IPS-18a (cell line): ENCODE measurements at regions not wholly inside any gene's neighbourhood (a gene's known extent, or its start where the extent isn't known, plus 50 kb on each side); places are given as distances from the start of the nearest gene placed in this dataset.

ENCODE experiments used
- H3K27ac ChIP-seq: one replicate; pipeline ENCODE4 v1.5.1; 2013; ENCODE audit warnings: low read length
- H3K27me3 ChIP-seq: one replicate; pipeline ENCODE4 v1.6.1; 2013; ENCODE audit warnings: mild to moderate bottlenecking, low read length; ENCODE audit not compliant: control insufficient read depth, insufficient read depth
- H3K36me3 ChIP-seq: one replicate; pipeline ENCODE4 v1.6.1; 2013; ENCODE audit warnings: low read depth, low read length; ENCODE audit not compliant: control insufficient read depth
- H3K4me1 ChIP-seq: one replicate; pipeline ENCODE4 v1.6.1; 2013; ENCODE audit warnings: low read depth, low read length; ENCODE audit not compliant: control insufficient read depth
- H3K4me3 ChIP-seq: one replicate; pipeline ENCODE4 v1.5.1; 2013; ENCODE audit warnings: low read length
- H3K9ac ChIP-seq: one replicate; pipeline ENCODE4 v1.6.1; 2013; ENCODE audit warnings: mild to moderate bottlenecking, low read length, moderate library complexity
- H3K9me3 ChIP-seq: one replicate; pipeline ENCODE4 v1.6.1; 2013; ENCODE audit warnings: low read depth, low read length; ENCODE audit not compliant: control insufficient read depth

DNA sequence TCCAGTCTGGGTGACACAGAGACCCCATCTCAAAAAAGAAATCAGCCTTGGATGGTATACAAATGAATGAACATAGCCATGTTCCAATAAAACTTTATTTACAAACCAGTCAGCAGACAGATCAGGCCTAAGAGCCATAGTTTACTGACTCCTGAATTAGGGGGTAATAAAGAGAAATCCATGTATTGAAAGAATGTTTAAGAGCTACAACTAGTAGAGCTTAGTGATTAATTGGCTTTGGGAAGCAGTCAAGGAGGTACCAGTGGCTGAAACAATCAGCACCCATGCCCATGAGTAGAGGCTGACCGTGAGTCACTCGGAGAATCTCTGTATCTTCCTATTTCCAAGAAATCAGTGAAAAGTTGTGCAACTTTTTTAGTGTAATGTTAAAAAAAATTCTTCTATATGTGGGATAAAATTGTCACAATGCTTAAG is 223.6 kb upstream of the RREB1 start:
- no peaks in the 10 kb centered on the region for H3K9me3 ChIP-seq
- H3K36me3 ChIP-seq = no peaks in the 10 kb centered on the region
- H3K4me3 ChIP-seq = no peak overlapping the region
- H3K9ac ChIP-seq = no peak overlapping the region
- no peaks in the 10 kb centered on the region for H3K27me3 ChIP-seq
- H3K27ac ChIP-seq = no peak overlapping the region
- peaks cover 5% of the 10 kb centered on the region for H3K4me1 ChIP-seq

DNA sequence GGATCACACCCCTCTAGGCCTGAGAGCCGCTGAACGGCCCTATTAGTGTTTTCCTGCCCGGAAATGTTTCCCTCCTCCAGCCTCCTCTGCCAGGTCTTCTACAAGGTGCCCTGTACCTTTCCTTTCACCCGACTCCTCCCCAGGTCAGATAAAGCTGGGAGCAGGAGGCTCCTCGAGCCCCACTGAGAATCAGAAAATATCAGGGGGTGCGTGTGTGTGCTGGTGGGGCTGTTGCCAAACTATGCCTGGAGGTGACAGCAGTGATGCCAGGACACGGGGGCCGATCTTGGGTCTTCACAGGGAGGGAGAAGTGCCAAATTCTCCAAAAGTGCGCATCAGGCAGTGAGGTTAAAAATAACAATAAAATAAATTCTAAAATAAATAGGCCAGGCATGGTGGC is 222.8 kb upstream of the RREB1 start:
- H3K27ac ChIP-seq = no peak overlapping the region
- no peak overlapping the region for H3K9ac ChIP-seq
- no peaks in the 10 kb centered on the region for H3K9me3 ChIP-seq
- H3K4me3 ChIP-seq = no peak overlapping the region
- H3K36me3 ChIP-seq = no peaks in the 10 kb centered on the region
- no peaks in the 10 kb centered on the region for H3K27me3 ChIP-seq
- H3K4me1 ChIP-seq = peaks cover 5% of the 10 kb centered on the region

DNA sequence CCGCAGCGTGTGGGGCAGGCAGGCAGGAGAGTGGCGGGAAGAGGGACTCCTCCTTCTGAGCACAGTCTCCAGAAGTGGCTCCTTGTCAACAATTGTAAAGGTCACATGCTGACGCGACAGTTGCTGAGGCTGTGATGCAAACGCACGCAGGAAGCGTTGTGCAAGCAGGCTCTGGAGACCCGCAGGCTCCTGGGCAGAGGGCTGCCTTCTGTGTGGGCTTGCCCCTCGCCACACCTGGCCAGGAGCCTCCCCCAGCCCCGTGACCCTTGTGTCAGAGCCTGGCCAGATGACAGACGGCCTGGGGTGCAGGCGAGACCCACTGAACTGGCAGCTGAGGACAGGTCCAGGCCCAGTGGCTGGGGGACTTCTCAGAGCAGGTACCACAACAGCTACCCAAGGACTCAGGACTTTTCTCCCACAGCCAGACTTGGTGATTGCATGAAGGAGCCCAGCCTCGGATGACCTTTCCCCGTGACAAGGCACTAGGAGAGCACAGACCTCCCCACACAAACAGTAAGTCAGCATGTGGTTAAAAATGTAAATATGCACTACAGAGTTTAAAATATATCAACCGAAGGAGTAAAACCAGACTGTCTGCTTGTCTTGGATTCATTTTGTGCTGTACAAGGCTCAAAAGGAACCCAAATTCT is 222.1 kb upstream of the RREB1 start:
- no peak overlapping the region for H3K27ac ChIP-seq

DNA sequence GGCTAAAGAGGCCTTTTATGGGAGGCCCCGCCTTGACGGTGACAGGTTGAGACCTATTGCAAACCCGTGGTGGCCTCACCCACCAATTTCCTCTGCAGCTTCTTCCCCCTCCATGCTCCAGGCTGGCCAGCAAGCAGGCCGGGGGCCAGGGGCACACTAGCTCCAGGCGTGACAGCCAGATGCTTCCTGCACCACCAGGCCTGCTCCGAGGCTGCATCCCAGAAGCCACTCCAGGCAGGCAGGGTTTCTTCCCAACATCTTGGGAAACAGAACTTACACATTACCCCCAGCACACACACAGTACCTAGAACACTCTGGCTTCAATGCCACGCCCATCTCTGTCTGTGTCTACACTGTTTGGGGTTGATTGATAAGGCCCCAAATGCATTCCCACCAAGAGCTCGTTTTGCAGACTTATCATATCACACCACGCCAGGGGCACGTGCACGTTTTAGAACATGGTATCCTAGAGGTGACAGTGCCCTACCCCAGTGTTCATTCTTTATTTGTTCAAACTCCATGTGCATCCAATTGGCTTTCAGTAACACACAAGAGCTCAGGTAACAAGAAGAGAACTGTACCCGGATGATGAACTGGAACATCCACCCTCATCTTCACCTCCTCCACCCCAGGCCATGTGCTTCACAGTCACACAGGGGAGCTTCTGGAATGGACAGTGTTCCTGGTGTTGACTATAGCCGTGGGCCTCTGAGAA is 221.4 kb upstream of the RREB1 start:
- Histone ChIP-seq H3K4me3 (no peak overlapping the region), H3K4me1 (peaks cover 18% of the 10 kb centered on the region), H3K9me3 (no peaks in the 10 kb centered on the region), H3K27me3 (no peaks in the 10 kb centered on the region), H3K9ac (no peak overlapping the region), H3K36me3 (no peaks in the 10 kb centered on the region), H3K27ac (no peak overlapping the region)

More for the DNA sequence above, 222.1 kb upstream of the RREB1 start:
- Histone ChIP-seq H3K4me1 (peaks cover 11% of the 10 kb centered on the region), H3K9ac (no peak overlapping the region), H3K36me3 (no peaks in the 10 kb centered on the region), H3K27me3 (no peaks in the 10 kb centered on the region), H3K9me3 (no peaks in the 10 kb centered on the region), H3K4me3 (no peak overlapping the region)

DNA sequence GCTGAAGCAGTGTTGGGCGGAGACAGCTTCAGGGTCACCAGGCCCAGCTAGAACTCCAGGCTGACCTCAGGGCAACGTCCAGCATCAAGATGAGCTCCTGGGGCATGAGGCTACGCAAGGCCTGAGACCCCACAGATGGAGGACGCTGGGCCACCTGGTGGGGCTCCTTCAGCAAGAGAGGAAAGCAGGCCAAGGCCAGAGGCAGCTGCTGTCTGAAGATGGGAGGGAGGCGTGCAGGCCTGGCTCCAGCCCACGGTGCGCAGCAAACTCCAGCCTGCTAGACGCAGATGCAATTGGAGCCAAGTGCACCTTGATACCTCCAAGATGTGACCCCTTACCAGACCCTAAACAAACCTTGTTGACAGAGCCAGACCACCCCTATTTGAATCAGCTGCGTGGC is 220.9 kb upstream of the RREB1 start:
- Histone ChIP-seq H3K9me3 (no peaks in the 10 kb centered on the region), H3K9ac (no peak overlapping the region), H3K4me3 (no peak overlapping the region), H3K27ac (no peak overlapping the region), H3K36me3 (no peaks in the 10 kb centered on the region), H3K4me1 (peaks cover 19% of the 10 kb centered on the region), H3K27me3 (no peaks in the 10 kb centered on the region)

DNA sequence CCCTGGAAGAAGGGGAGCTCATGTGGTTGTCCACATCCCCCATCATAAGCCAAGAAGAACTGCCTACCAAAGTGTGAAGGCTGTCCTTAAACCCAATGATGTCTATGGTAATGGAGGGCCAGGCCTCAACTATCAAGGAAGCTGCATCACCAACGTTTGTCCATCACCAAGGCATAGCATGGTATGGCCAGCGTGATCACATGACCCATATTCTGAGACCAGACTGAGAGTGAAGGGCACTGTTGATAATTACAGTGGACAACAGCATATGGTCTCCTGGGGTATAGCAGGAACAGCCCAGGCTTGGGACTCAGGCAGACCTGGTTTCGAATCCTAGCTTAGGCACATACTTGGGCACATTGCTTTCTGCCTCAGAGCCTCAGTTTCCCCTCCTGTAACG is 218.2 kb upstream of the RREB1 start:
- Histone ChIP-seq H3K4me1 (peaks cover 19% of the 10 kb centered on the region), H3K27me3 (no peaks in the 10 kb centered on the region), H3K36me3 (no peaks in the 10 kb centered on the region), H3K27ac (no peak overlapping the region), H3K9ac (no peak overlapping the region), H3K9me3 (no peaks in the 10 kb centered on the region), H3K4me3 (no peak overlapping the region)

DNA sequence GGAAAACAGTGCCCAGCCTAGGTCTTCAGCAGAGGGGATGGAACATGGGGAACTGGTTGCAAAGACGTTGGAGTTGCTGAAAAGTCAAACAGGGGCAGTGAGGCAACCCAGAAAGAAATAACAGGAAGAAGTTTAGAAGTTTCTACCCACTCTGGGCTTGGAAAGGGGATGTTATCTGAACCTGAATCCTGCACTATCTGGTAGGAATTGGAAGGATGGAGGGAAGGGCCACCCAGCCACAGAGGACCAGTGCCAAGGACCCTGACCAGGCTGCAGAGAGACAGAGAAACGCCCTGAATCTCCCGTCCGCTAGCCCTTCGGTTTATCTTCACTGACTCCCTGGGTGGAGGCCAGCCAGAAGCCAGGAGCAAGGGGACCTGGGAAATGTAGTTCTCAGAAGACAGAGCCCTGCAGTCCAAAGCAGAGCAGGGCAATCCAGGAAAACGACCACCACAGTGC is 217.3 kb upstream of the RREB1 start:
- H3K27ac ChIP-seq = no peak overlapping the region

DNA sequence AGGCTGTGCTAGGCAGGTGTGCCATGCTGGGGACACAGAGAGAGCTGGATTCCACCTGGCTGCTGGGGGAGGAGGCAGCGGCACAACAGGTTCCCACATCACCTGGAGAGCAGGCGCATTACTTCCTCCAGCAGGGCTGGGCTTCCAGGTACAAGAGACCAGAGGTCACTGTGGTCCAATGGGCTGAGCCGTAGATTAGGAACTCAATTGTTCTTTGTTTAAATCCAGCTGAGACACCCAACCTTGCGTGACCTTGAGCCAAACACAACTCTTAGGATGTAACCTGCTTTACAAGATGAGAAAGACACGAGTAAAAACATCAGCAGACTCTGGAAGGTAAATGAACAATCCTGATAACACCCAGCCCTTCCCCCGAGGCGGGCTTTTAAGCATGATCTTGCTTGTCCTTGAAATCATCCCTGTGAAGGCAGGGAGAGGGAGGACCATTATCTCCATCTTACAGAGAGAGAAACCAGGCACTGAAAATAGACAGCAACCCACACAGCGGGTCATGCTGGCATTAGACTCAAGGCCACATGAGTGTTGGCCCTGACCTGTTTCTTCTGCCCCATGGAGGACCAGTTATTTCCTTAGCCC is 216.5 kb upstream of the RREB1 start:
- Histone ChIP-seq H3K4me1 (peaks cover 19% of the 10 kb centered on the region), H3K4me3 (no peak overlapping the region), H3K27me3 (no peaks in the 10 kb centered on the region), H3K27ac (no peak overlapping the region), H3K9me3 (no peaks in the 10 kb centered on the region), H3K9ac (no peak overlapping the region), H3K36me3 (no peaks in the 10 kb centered on the region)

More for the DNA sequence above, 217.3 kb upstream of the RREB1 start:
- Histone ChIP-seq H3K4me3 (no peak overlapping the region), H3K27me3 (no peaks in the 10 kb centered on the region), H3K36me3 (no peaks in the 10 kb centered on the region), H3K9ac (no peak overlapping the region), H3K4me1 (peaks cover 19% of the 10 kb centered on the region), H3K9me3 (no peaks in the 10 kb centered on the region)

DNA sequence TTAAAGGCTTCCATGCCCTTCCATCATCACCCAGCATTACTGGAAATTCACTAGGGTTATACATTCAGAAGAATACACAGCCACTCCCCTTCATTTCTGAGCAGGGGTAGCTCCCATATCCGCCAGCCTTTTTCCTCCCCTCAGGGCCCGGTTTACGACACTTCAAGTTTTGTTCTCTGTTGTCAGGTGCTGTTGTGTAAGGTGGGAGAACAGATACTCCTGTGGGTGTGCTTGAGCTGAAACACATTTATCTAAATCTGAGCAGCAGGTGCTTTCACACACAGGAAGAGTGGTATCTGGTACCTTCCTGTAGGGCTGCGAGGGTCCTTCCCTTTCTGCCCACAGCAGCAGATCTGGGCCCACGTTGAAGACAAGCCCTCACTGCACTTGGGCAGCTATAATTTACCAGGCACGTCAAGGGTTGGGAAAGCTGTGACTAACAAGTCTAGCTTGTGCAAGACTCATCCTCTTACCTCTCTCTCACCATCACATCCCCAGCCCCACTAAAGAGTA is 215.8 kb upstream of the RREB1 start:
- H3K27ac ChIP-seq = no peak overlapping the region
- H3K36me3 ChIP-seq = no peaks in the 10 kb centered on the region
- no peak overlapping the region for H3K4me3 ChIP-seq
- no peak overlapping the region for H3K9ac ChIP-seq
- peaks cover 19% of the 10 kb centered on the region for H3K4me1 ChIP-seq
- no peaks in the 10 kb centered on the region for H3K27me3 ChIP-seq
- H3K9me3 ChIP-seq = no peaks in the 10 kb centered on the region

DNA sequence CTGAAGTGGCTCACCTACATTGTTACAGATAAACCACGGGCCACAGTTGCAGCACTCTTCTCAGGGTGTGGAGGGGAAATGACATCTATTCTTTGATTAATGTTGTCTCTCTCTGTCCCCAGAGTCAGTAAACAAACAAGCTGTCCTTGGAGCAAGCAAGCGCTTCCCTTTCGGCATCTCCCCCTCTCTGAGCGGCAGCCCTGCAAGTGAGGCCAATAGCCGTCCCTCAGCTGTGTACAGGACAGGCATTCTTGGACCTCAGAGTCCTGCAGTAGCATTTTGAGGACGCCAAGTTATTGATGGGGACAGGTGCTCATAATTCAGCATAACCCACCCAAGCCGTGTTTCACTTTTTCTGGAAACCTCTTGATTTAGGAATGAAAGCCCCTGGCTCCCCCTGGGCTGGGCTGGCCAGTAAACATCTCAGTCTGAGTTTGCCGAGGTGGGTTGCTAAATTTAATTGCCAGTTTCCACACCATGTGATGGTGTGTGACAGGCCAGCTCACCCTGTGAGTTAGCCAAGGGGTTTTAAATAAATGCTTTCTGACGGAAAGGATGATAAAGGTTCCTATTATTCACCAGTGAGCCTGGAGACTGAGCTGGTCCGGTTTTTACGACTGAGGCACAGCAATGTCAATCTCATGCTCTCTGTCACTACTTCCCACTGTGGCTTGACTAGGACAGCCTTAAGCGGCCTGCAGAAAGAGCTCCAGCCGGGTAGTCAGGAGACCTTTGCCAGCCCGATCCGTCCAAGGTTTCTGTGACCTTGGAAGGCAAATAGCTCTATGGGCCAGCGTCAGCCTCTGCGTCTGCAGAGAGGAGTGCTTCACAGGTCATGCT is 214.8 kb upstream of the RREB1 start:
- H3K27ac ChIP-seq = no peak overlapping the region
- peaks cover 14% of the 10 kb centered on the region for H3K4me1 ChIP-seq
- no peaks in the 10 kb centered on the region for H3K36me3 ChIP-seq
- no peak overlapping the region for H3K9ac ChIP-seq
- no peaks in the 10 kb centered on the region for H3K9me3 ChIP-seq
- H3K27me3 ChIP-seq = no peaks in the 10 kb centered on the region
- no peak overlapping the region for H3K4me3 ChIP-seq

DNA sequence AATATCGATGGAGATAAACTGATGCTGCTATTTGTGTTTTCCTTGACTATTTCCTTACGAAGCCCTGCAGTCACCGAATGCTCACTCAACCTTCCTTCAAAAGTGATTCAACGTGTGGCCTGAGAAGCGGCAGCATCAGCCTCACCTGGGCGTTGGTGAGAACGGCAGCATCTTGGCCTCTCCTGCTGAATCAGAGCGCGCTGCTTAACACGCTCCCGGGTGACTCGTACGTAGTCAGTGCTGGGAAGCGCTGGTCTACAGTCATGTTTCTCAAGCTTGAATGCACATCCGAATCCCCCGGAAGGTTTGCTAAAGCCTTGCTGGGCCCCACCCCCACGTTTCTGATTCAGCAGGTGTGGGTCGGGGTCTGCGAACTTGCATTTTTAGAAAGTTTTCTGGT is 214.1 kb upstream of the RREB1 start:
- Histone ChIP-seq H3K27me3 (no peaks in the 10 kb centered on the region), H3K9me3 (no peaks in the 10 kb centered on the region), H3K4me3 (no peak overlapping the region), H3K4me1 (peaks cover 14% of the 10 kb centered on the region), H3K9ac (no peak overlapping the region), H3K27ac (no peak overlapping the region), H3K36me3 (no peaks in the 10 kb centered on the region)
